ENCODE measurements at regions not wholly inside any gene's neighbourhood (a gene's known extent, or its start where the extent isn't known, plus 50 kb on each side); places are given as distances from the start of the nearest gene placed in this dataset.

- TF ChIP-seq ZNF565 (CRISPR knock-in tag; conservative IDR thresholded peaks at IDR 0.05; ENCODE audit: low read depth), result no peak
- TF ChIP-seq GLIS3 (CRISPR knock-in tag; IDR thresholded peaks at IDR 0.05), result no peak
- no peak for TF ChIP-seq ARNTL (CRISPR knock-in tag; IDR thresholded peaks at IDR 0.05; ENCODE audit: borderline replicate concordance, low read depth)
- TF ChIP-seq RARB (CRISPR knock-in tag; IDR thresholded peaks at IDR 0.05), result no peak
- no peak; the same call in 2 of the 3 replicates for ATAC-seq
Measured at GRCh38 chr1:25039229-25039628, 109.2 kb upstream of the RUNX3 start.

- no peak for ATAC-seq
- TF ChIP-seq SNAI2 (CRISPR knock-in tag; IDR thresholded peaks at IDR 0.05), result no peak
- TF ChIP-seq OSR1 (CRISPR knock-in tag; IDR thresholded peaks at IDR 0.05), result no peak
- no peak for TF ChIP-seq PPARA (CRISPR knock-in tag; IDR thresholded peaks at IDR 0.05; ENCODE audit: borderline replicate concordance)
- TF ChIP-seq ZFP3 (CRISPR knock-in tag; IDR thresholded peaks at IDR 0.05), result no peak
- TF ChIP-seq ZNF70 (CRISPR knock-in tag; IDR thresholded peaks at IDR 0.05), result no peak
- no peak for TF ChIP-seq ZFP30 (CRISPR knock-in tag; IDR thresholded peaks at IDR 0.05)
- no peak for TF ChIP-seq CSDC2 (CRISPR knock-in tag; IDR thresholded peaks at IDR 0.05)
- TF ChIP-seq POU6F1 (CRISPR knock-in tag; IDR thresholded peaks at IDR 0.05; ENCODE audit: borderline replicate concordance, low read depth), result no peak
- TF ChIP-seq ZNF8 (CRISPR knock-in tag; IDR thresholded peaks at IDR 0.05), result no peak
- no peak for TF ChIP-seq ESRRG (CRISPR knock-in tag; IDR thresholded peaks at IDR 0.05)
- TF ChIP-seq TSHZ2 (CRISPR knock-in tag; IDR thresholded peaks at IDR 0.05), result no peak
Measured at GRCh38 chr1:25038699-25039098, 108.6 kb upstream of the RUNX3 start.

- ATAC-seq, result peak; percentile 61
- TF ChIP-seq POU6F1 (CRISPR knock-in tag; IDR thresholded peaks at IDR 0.05; ENCODE audit: borderline replicate concordance, low read depth) (no peak), ESRRG (CRISPR knock-in tag; IDR thresholded peaks at IDR 0.05) (no peak), OSR1 (CRISPR knock-in tag; IDR thresholded peaks at IDR 0.05) (no peak)
Measured at GRCh38 chr1:25037174-25038074, 107.3 kb upstream of the RUNX3 start.

- TF ChIP-seq ZNF70 (CRISPR knock-in tag; IDR thresholded peaks at IDR 0.05), result no peak
- TF ChIP-seq GLIS3 (CRISPR knock-in tag; IDR thresholded peaks at IDR 0.05), result no peak
- no peak for TF ChIP-seq CREB5 (CRISPR knock-in tag; IDR thresholded peaks at IDR 0.05; ENCODE audit: low read depth)
- TF ChIP-seq SNAI2 (CRISPR knock-in tag; IDR thresholded peaks at IDR 0.05), result no peak
- TF ChIP-seq PPARA (CRISPR knock-in tag; IDR thresholded peaks at IDR 0.05; ENCODE audit: borderline replicate concordance), result no peak
- TF ChIP-seq PATZ1 (CRISPR knock-in tag; IDR thresholded peaks at IDR 0.05; ENCODE audit: borderline replicate concordance), result no peak
- TF ChIP-seq POU6F1 (CRISPR knock-in tag; IDR thresholded peaks at IDR 0.05; ENCODE audit: borderline replicate concordance, low read depth), result no peak
- no peak for TF ChIP-seq CSDC2 (CRISPR knock-in tag; IDR thresholded peaks at IDR 0.05)
- no peak for TF ChIP-seq ESRRG (CRISPR knock-in tag; IDR thresholded peaks at IDR 0.05)
- TF ChIP-seq CSRNP3 (CRISPR knock-in tag; IDR thresholded peaks at IDR 0.05), result no peak
- TF ChIP-seq ZFP3 (CRISPR knock-in tag; IDR thresholded peaks at IDR 0.05), result no peak
- no peak for ATAC-seq
Measured at GRCh38 chr1:25036117-25036546, 106.1 kb upstream of the RUNX3 start.
